Thoracic aorta (tissue), 2 donors: ENCODE measurements at regions not wholly inside any gene's neighbourhood (a gene's known extent, or its start where the extent isn't known, plus 50 kb on each side); places are given as distances from the start of the nearest gene placed in this dataset.

Experiments used
- ATAC-seq: fragments of 150-250 bp; one replicate; pipeline ENCODE4 v1.8.0; 2017; ENCODE audit warnings: low read depth; ENCODE audit not compliant: insufficient number of reproducible peaks, low FRiP score
- DNase-seq: peaks from one replicate; pipeline ENCODE4 v3.0.0-alpha.2; 2020; ENCODE audit warnings: low spot score
- H3K27ac ChIP-seq, 2 donors: fragments of 200-600 bp; sonication (generic); 1 replicate in 1 of 2; 2 replicates in 1 of 2; pipeline ENCODE4 v1.5.1; 2016; ENCODE audit warnings: mild to moderate bottlenecking in 2 of 2, moderate library complexity in 2 of 2
- H3K27me3 ChIP-seq: fragments of 200-600 bp; sonication (generic); replicated peaks from 2 replicates; pipeline ENCODE4 v1.6.0; 2016; ENCODE audit warnings: mild to moderate bottlenecking; ENCODE audit not compliant: insufficient read depth
- H3K36me3 ChIP-seq: fragments of 200-600 bp; sonication (generic); one replicate; pipeline ENCODE4 v1.5.1; 2016
- H3K4me1 ChIP-seq, 2 donors: fragments of 200-600 bp; sonication (generic); 1 replicate in 1 of 2; 2 replicates in 1 of 2; pipeline versions ENCODE4 v1.5.1 to v1.6.0; 2016; ENCODE audit warnings: low read depth in 2 of 2, mild to moderate bottlenecking in 1 of 2; ENCODE audit not compliant: control insufficient read depth in 1 of 2
- H3K4me3 ChIP-seq: fragments of 200-600 bp; sonication (generic); 2 replicates; pipeline ENCODE4 v1.5.1; 2016; ENCODE audit warnings: mild to moderate bottlenecking
- H3K9me3 ChIP-seq: fragments of 200-600 bp; sonication (generic); 2 replicates; pipeline ENCODE4 v1.5.1; 2016
- CTCF ChIP-seq: fragments of 200-600 bp; sonication (generic); IDR thresholded peaks from one replicate; pipeline ENCODE4 v1.5.1; 2019; ENCODE audit warnings: antibody characterized with exemption

DNA sequence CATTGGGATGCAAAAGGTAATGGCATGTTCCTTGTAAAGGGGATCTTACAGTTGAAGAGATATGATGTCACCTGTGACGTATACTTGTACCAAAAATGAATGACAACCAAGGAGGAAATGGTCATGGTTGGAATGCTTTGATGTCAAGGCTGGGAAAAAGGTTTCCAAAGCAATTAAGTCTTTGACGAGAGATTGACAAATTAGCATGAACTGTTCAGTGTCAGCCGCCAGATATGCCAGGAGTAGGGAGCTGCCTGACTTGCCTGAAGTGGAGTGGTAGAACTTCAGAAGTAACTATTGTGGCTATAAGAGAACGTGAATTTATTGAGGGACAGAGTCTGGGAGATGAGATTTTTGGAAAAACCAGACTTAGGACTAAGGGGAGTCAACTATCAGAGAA is 88.1 kb downstream of the SEPTIN7 start:
- H3K9me3 ChIP-seq: no peaks in the 10 kb centered on the region
- H3K27me3 ChIP-seq: no peaks in the 10 kb centered on the region
- H3K36me3 ChIP-seq: peaks cover 8% of the 10 kb centered on the region
- no peak for TF ChIP-seq CTCF
- ATAC-seq (no peak), DNase-seq (no peak)
- no peak overlapping the region for H3K4me3 ChIP-seq
- H3K4me1 ChIP-seq: no peaks in the 10 kb centered on the region
- H3K27ac ChIP-seq: no peak overlapping the region

DNA sequence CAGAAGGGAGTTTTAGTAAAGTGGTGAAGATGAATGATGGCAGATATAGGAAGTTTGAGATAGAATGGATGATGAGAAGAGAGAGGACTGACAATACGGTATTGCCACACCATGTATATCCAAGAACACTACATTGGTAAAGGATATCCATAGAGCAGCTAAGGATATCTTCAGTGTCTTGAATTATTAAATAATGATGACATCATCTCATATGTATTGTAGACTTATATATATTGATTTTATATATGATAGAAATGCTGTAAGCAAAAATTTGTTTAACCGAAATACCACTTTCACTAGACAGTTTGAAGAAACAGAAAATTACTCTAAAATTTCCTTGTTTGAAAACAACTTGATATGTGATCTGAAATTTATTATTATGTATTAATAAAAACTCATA is 89.0 kb downstream of the SEPTIN7 start:
- TF ChIP-seq CTCF: no peak
- Histone ChIP-seq H3K4me3 (no peak overlapping the region), H3K27ac (no peak overlapping the region), H3K27me3 (no peaks in the 10 kb centered on the region), H3K36me3 (peaks cover 8% of the 10 kb centered on the region), H3K9me3 (no peaks in the 10 kb centered on the region), H3K4me1 (no peaks in the 10 kb centered on the region)
- no peak for DNase-seq
- ATAC-seq: no peak

GRCh38 chr7:35891004-35891830 is 90.4 kb downstream of the SEPTIN7 start:
- H3K36me3 ChIP-seq: peaks cover 8% of the 10 kb centered on the region
- no peak overlapping the region for H3K27ac ChIP-seq
- no peaks in the 10 kb centered on the region for H3K9me3 ChIP-seq
- no peaks in the 10 kb centered on the region for H3K4me1 ChIP-seq
- no peaks in the 10 kb centered on the region for H3K27me3 ChIP-seq
- no peak for TF ChIP-seq CTCF
- ATAC-seq (no peak), DNase-seq (no peak)
- no peak overlapping the region for H3K4me3 ChIP-seq

GRCh38 chr7:35893649-35894048 is 92.8 kb downstream of the SEPTIN7 start:
- no peak overlapping the region for H3K4me3 ChIP-seq
- H3K27me3 ChIP-seq: no peaks in the 10 kb centered on the region
- no peaks in the 10 kb centered on the region for H3K4me1 ChIP-seq
- ATAC-seq (no peak), DNase-seq (no peak)
- peaks cover 3% of the 10 kb centered on the region for H3K36me3 ChIP-seq
- no peak overlapping the region for H3K27ac ChIP-seq
- H3K9me3 ChIP-seq: no peaks in the 10 kb centered on the region
- TF ChIP-seq CTCF: no peak

DNA sequence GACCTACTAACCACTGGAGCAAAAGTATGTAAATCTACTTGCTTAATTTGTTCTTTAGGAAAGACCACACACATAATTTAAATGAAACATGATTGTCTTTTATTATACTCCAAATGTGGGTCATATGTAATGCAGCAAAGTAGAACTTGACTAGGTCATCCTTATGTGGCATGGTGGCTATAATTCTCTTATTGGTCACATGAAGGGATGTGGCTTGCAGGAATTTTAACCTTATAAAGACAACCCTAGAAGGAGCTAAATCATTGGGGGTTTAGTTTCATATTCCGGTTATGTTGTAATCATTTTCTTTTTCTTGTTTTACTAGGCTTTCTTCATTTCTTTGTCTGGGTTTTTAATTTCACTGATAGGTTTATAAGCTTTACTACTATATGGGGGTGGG is 93.9 kb downstream of the SEPTIN7 start:
- H3K4me1 ChIP-seq: no peaks in the 10 kb centered on the region
- DNase-seq (no peak), ATAC-seq (no peak)
- peaks cover under 1% of the 10 kb centered on the region for H3K36me3 ChIP-seq
- no peak for TF ChIP-seq CTCF
- no peak overlapping the region for H3K27ac ChIP-seq
- H3K27me3 ChIP-seq: no peaks in the 10 kb centered on the region
- no peak overlapping the region for H3K4me3 ChIP-seq
- no peaks in the 10 kb centered on the region for H3K9me3 ChIP-seq
